H1 (cell line): ENCODE measurements at regions not wholly inside any gene's neighbourhood (a gene's known extent, or its start where the extent isn't known, plus 50 kb on each side); places are given as distances from the start of the nearest gene placed in this dataset.

Experiments
- CTCF ChIA-PET: fragments of 300-600 bp; sonication (Branson Sonifier 250); formaldehyde crosslinking; loops from one replicate; lab custom pipeline; 2021; ENCODE audit not compliant: partially characterized antibody; lab: Charles Lee
- POLR2A ChIA-PET: fragments of 300-600 bp; sonication (Branson Sonifier 250); formaldehyde crosslinking; loops from one replicate; lab custom pipeline; 2021; ENCODE audit warnings: inconsistent platforms; ENCODE audit not compliant: partially characterized antibody; lab: Charles Lee
- DNase-seq, 2 experiments: peaks; one replicate each; pipeline versions ENCODE4 v3.0.0 to v3.0.0-alpha.2; 2010 to 2022; ENCODE audit warnings: low spot score in 2 of 2, low read depth in 1 of 2, mixed read lengths in 1 of 2
- FAIRE-seq: peaks from 2 replicates; lab custom pipeline; 2011; peaks lifted over from hg19 to GRCh38; lab: Jason Lieb, UNC
- H2AFZ ChIP-seq: 2 replicates; pipeline ENCODE4 v1.8.1; 2012; ENCODE audit warnings: low read length, inconsistent platforms
- H2AK5ac ChIP-seq: 2 replicates; pipeline ENCODE4 v1.6.1; 2013; ENCODE audit warnings: low read depth, low read length
- H2BK120ac ChIP-seq: replicated peaks from 2 replicates; pipeline ENCODE3; 2013; ENCODE audit warnings: low read depth, low read length, inconsistent platforms
- H2BK12ac ChIP-seq: 2 replicates; pipeline ENCODE4 v1.6.1; 2013; ENCODE audit warnings: low read depth, low read length
- H2BK15ac ChIP-seq: 2 replicates; pipeline ENCODE4 v1.6.1; 2013; ENCODE audit warnings: low read length
- H2BK20ac ChIP-seq: 2 replicates; pipeline ENCODE4 v1.6.1; 2013; ENCODE audit warnings: low read length
- H2BK5ac ChIP-seq: 2 replicates; pipeline ENCODE4 v1.6.1; 2013; ENCODE audit warnings: low read depth, low read length
- H3K14ac ChIP-seq: 2 replicates; pipeline ENCODE4 v1.6.1; 2013; ENCODE audit warnings: inconsistent platforms; ENCODE audit not compliant: insufficient read length
- H3K18ac ChIP-seq: 2 replicates; pipeline ENCODE4 v1.6.1; 2013; ENCODE audit warnings: low read length; ENCODE audit errors: extremely low read depth
- H3K23ac ChIP-seq: 2 replicates; pipeline ENCODE4 v1.6.1; 2013; ENCODE audit warnings: inconsistent platforms; ENCODE audit not compliant: insufficient read length
- H3K23me2 ChIP-seq: 2 replicates; pipeline ENCODE4 v1.6.1; 2013; ENCODE audit warnings: low read depth, low read length
- H3K27ac ChIP-seq: 2 replicates; pipeline ENCODE4 v1.6.1; 2011; ENCODE audit warnings: low read depth, low read length, inconsistent platforms
- H3K27me3 ChIP-seq, 4 experiments: replicated peaks in 1 of 4; 1 replicate in 1 of 4; 2 replicates in 3 of 4; pipeline versions ENCODE4 v1.6.1 to v1.8.1; 2011 to 2013; ENCODE audit warnings: low read length in 3 of 4, mild to moderate bottlenecking in 3 of 4, inconsistent platforms in 2 of 4, mixed read lengths in 2 of 4, moderate library complexity in 1 of 4; ENCODE audit not compliant: control insufficient read depth in 3 of 4, insufficient read depth in 3 of 4; ENCODE audit errors: extremely low read depth in 1 of 4
- H3K36me3 ChIP-seq, 4 experiments: 2 replicates each; pipeline versions ENCODE4 v1.6.1 to v1.8.1; 2011 to 2013; ENCODE audit warnings: mild to moderate bottlenecking in 4 of 4, low read length in 3 of 4, moderate library complexity in 2 of 4, control low read depth in 1 of 4, inconsistent platforms in 1 of 4; ENCODE audit not compliant: insufficient read depth in 4 of 4, control insufficient read depth in 2 of 4
- H3K4ac ChIP-seq: replicated peaks from 2 replicates; pipeline ENCODE3; 2013; ENCODE audit warnings: low read length, low read depth, mixed read lengths, inconsistent platforms; ENCODE audit not compliant: insufficient read length
- H3K4me1 ChIP-seq, 4 experiments: replicated peaks in 1 of 4; 1 replicate in 1 of 4; 2 replicates in 3 of 4; pipeline versions ENCODE4 v1.6.1 to v1.8.1; 2011 to 2013; ENCODE audit warnings: low read length in 3 of 4, inconsistent platforms in 2 of 4, mixed read lengths in 1 of 4; ENCODE audit not compliant: insufficient read depth in 4 of 4, control insufficient read depth in 3 of 4
- H3K4me2 ChIP-seq, 2 experiments: 2 replicates each; pipeline versions ENCODE4 v1.6.1 to v1.8.1; 2011 to 2013; ENCODE audit warnings: low read depth in 2 of 2, low read length in 2 of 2, control low read depth in 1 of 2, inconsistent platforms in 1 of 2, mild to moderate bottlenecking in 1 of 2; ENCODE audit not compliant: insufficient read depth in 1 of 2
- H3K4me3 ChIP-seq, 4 experiments: fragments of 200-600, 300-600 bp in 1 of 4; sonication (generic), shearing (Covaris generic), sonication (Bioruptor Twin) in 1 of 4; 2 replicates each; pipeline versions ENCODE4 v1.5.1 to v1.8.1; 2011 to 2016; ENCODE audit warnings: low read length in 4 of 4, low read depth in 3 of 4, control low read depth in 2 of 4, inconsistent platforms in 2 of 4, mild to moderate bottlenecking in 2 of 4, mixed read lengths in 1 of 4, moderate library complexity in 1 of 4; ENCODE audit not compliant: insufficient read depth in 2 of 4; ENCODE audit errors: extremely low read depth in 1 of 4
- H3K56ac ChIP-seq: replicated peaks from 2 replicates; pipeline ENCODE3; 2013; ENCODE audit warnings: low read depth, mild to moderate bottlenecking, mixed read lengths, low read length, inconsistent platforms; ENCODE audit not compliant: insufficient read length
- H3K79me1 ChIP-seq: 2 replicates; pipeline ENCODE4 v1.6.1; 2013; ENCODE audit warnings: low read depth, low read length, control low read depth
- H3K79me2 ChIP-seq, 2 experiments: 2 replicates each; pipeline versions ENCODE4 v1.6.1 to v1.8.1; 2012 to 2013; ENCODE audit warnings: low read length in 2 of 2, mild to moderate bottlenecking in 2 of 2, inconsistent platforms in 1 of 2; ENCODE audit not compliant: insufficient read depth in 2 of 2, control insufficient read depth in 1 of 2
- H3K9ac ChIP-seq, 4 experiments: replicated peaks in 1 of 4; 1 replicate in 1 of 4; 2 replicates in 3 of 4; pipeline versions ENCODE4 v1.6.1 to v1.8.1; 2011 to 2013; ENCODE audit warnings: low read depth in 3 of 4, low read length in 3 of 4, control low read depth in 2 of 4, mild to moderate bottlenecking in 2 of 4, moderate library complexity in 2 of 4, inconsistent platforms in 1 of 4; ENCODE audit errors: extremely low read depth in 1 of 4
- H3K9me3 ChIP-seq, 2 experiments: 2 replicates each; pipeline versions ENCODE4 v1.6.1 to v1.8.1; 2012 to 2013; ENCODE audit warnings: mild to moderate bottlenecking in 2 of 2, moderate library complexity in 2 of 2, control low read depth in 1 of 2, inconsistent platforms in 1 of 2, low read depth in 1 of 2, low read length in 1 of 2, mixed read lengths in 1 of 2; ENCODE audit not compliant: insufficient read depth in 2 of 2
- H4K20me1 ChIP-seq, 2 experiments: replicated peaks in 1 of 2; 2 replicates each; pipeline versions ENCODE3 to v1.8.1; 2011 to 2013; ENCODE audit warnings: inconsistent platforms in 2 of 2, low read length in 2 of 2, mild to moderate bottlenecking in 1 of 2; ENCODE audit not compliant: insufficient read depth in 2 of 2, control insufficient read depth in 1 of 2
- H4K5ac ChIP-seq: 2 replicates; pipeline ENCODE4 v1.6.1; 2013; ENCODE audit warnings: low read length, low read depth, mixed read lengths, inconsistent platforms; ENCODE audit not compliant: insufficient read length
- H4K8ac ChIP-seq: 2 replicates; pipeline ENCODE4 v1.8.0; 2013; ENCODE audit warnings: mild to moderate bottlenecking, moderate library complexity, low read length, inconsistent platforms; ENCODE audit not compliant: insufficient read depth; ENCODE audit errors: extremely low read depth
- H4K91ac ChIP-seq: replicated peaks from 2 replicates; pipeline ENCODE3; 2013; ENCODE audit warnings: low read length, mixed read lengths, inconsistent platforms; ENCODE audit not compliant: insufficient read length
- ATF3 ChIP-seq: IDR thresholded peaks from 2 replicates; pipeline ENCODE4 v1.6.1; 2011; ENCODE audit warnings: low read depth, mild to moderate bottlenecking, low read length; ENCODE audit not compliant: insufficient read depth
- CTBP2 ChIP-seq: IDR thresholded peaks from 2 replicates; pipeline ENCODE4 v1.7.0; 2011; ENCODE audit warnings: borderline replicate concordance, mild to moderate bottlenecking, moderate library complexity, mixed read lengths, low read length; ENCODE audit not compliant: insufficient read depth, insufficient read length
- MAX ChIP-seq: IDR thresholded peaks from 2 replicates; pipeline ENCODE4 v1.6.1; 2012; ENCODE audit warnings: inconsistent platforms
- NRF1 ChIP-seq: IDR thresholded peaks from 2 replicates; pipeline ENCODE4 v1.6.1; 2011; ENCODE audit warnings: mild to moderate bottlenecking, low read depth, low read length, improper control_type of control experiment
- USF2 ChIP-seq: IDR thresholded peaks from 2 replicates; pipeline ENCODE4 v1.6.1; 2011; ENCODE audit warnings: low read length, improper control_type of control experiment
- WGBS, 2 experiments: shearing (Covaris generic) in 1 of 2; methylation state at CpG; one replicate each; pipeline versions ENCODE4 v1.1.6 to v1.1.7; 2013 to 2015; ENCODE audit warnings: low lambda C conversion rate in 2 of 2, mixed read lengths in 2 of 2, inconsistent platforms in 1 of 2, low coverage in 1 of 2, missing lambda C conversion rate in 1 of 2; ENCODE audit not compliant: insufficient replicate concordance in 2 of 2, insufficient coverage in 1 of 2, insufficient read length in 1 of 2; ENCODE audit errors: extremely low coverage in 1 of 2, missing lambda C conversion rate in 1 of 2; 5-methylcytosine and 5-hydroxymethylcytosine counted together

GRCh38 chr1:87673309-87673708 lies 344.6 kb downstream of the LMO4 start:
- H3K14ac ChIP-seq = no peak overlapping the region
- H2BK5ac ChIP-seq = no peak overlapping the region
- no peak overlapping the region for H2AK5ac ChIP-seq
- H4K8ac ChIP-seq = no peak overlapping the region
- no peak overlapping the region for H3K23ac ChIP-seq
- no peak overlapping the region for H3K56ac ChIP-seq
- H2AFZ ChIP-seq = no peak overlapping the region
- no peaks in the 10 kb centered on the region; a peak in 1 of 8 replicates for H3K36me3 ChIP-seq
- H3K4me2 ChIP-seq = no peak overlapping the region
- no peak overlapping the region for H3K27ac ChIP-seq
- H3K23me2 ChIP-seq = no peaks in the 10 kb centered on the region; the same call in 1 of the 2 replicates
- H4K5ac ChIP-seq = no peak overlapping the region
- H4K20me1 ChIP-seq = no peaks in the 10 kb centered on the region
- no peaks in the 10 kb centered on the region for H3K79me2 ChIP-seq
- no peak overlapping the region for H2BK12ac ChIP-seq
- no peaks in the 10 kb centered on the region for H3K4me1 ChIP-seq
- H3K18ac ChIP-seq = no peak overlapping the region
- FAIRE-seq (no peak), DNase-seq (no peak)
- no peak overlapping the region for H3K4me3 ChIP-seq
- no peak overlapping the region for H3K4ac ChIP-seq
- H4K91ac ChIP-seq = no peak overlapping the region
- H3K9me3 ChIP-seq = no peaks in the 10 kb centered on the region
- ChIA-PET CTCF (interaction anchor here (0.5 to 3.3 kb wide), 5 partner anchors 11 to 281 kb away, joined by 3 to 22 read pairs (median 3); no protein-coding TSS in a partner anchor), POLR2A (no interaction called here)
- 93% methylated on average over 5 of the region's 5 CpGs; no CpG with 5 or more reads in 1 of the 2 experiments for WGBS, 2 experiments
- no peak overlapping the region for H2BK15ac ChIP-seq
- no peaks in the 10 kb centered on the region for H3K79me1 ChIP-seq
- H3K9ac ChIP-seq = no peak overlapping the region
- H2BK120ac ChIP-seq = no peak overlapping the region
- no peak for TF ChIP-seq NRF1
- TF ChIP-seq ATF3 = no peak
- no peak for TF ChIP-seq CTBP2
- no peak for TF ChIP-seq MAX
- no peak for TF ChIP-seq USF2
- TF ChIP-seq, all 59 proteins: peak for 0
- H2BK20ac ChIP-seq = no peak overlapping the region
- H3K27me3 ChIP-seq = peaks cover 0 to 2% (median 0%) of the 10 kb centered on the region in 4 experiments; a peak in 1 of 7 replicates
